GM23338 (cell line): ENCODE measurements at regions not wholly inside any gene's neighbourhood (a gene's known extent, or its start where the extent isn't known, plus 50 kb on each side); places are given as distances from the start of the nearest gene placed in this dataset.

Source experiments
- ATAC-seq: fragments of 200-7000 bp; cut with Tn5 transposase; 3 replicates; pipeline ENCODE4 v1.9.1; 2020
- DNase-seq: peaks from one replicate; pipeline ENCODE4 v3.0.0-alpha.2; 2015; ENCODE audit warnings: low spot score
- H2AFZ ChIP-seq: fragments of 200-600 bp; sonication (generic); 2 replicates; pipeline ENCODE4 v1.8.0; 2016; ENCODE audit warnings: antibody characterized with exemption, mild to moderate bottlenecking, moderate library complexity
- H3F3A ChIP-seq: fragments of 200-600 bp; sonication (generic); replicated peaks from 2 replicates; pipeline ENCODE4 v1.8.0; 2017; ENCODE audit warnings: antibody characterized with exemption, mixed run types, low read depth
- H3K27ac ChIP-seq: fragments of 200-600 bp; sonication (generic); 2 replicates; pipeline ENCODE4 v1.6.1; 2016; ENCODE audit warnings: low read depth
- H3K27me3 ChIP-seq: fragments of 200-600 bp; sonication (generic); 2 replicates; pipeline ENCODE4 v1.8.0; 2016; ENCODE audit warnings: mild to moderate bottlenecking, mixed run types, moderate library complexity; ENCODE audit not compliant: insufficient read depth
- H3K36me3 ChIP-seq: fragments of 200-600 bp; sonication (generic); 2 replicates; pipeline ENCODE4 v1.8.0; 2016; ENCODE audit warnings: mild to moderate bottlenecking; ENCODE audit not compliant: insufficient read depth
- H3K4me1 ChIP-seq: fragments of 200-600 bp; sonication (generic); 2 replicates; pipeline ENCODE4 v1.8.0; 2016; ENCODE audit warnings: mild to moderate bottlenecking, moderate library complexity; ENCODE audit not compliant: insufficient read depth
- H3K4me2 ChIP-seq: fragments of 200-600 bp; sonication (generic); 2 replicates; pipeline ENCODE4 v1.7.1; 2017; ENCODE audit warnings: mixed run types
- H3K4me3 ChIP-seq: fragments of 200-600 bp; sonication (generic); 2 replicates; pipeline ENCODE4 v1.6.1; 2016; ENCODE audit warnings: mixed run types
- H3K79me2 ChIP-seq: fragments of 200-600 bp; sonication (generic); replicated peaks from 2 replicates; pipeline ENCODE4 v1.8.0; 2017; ENCODE audit warnings: mild to moderate bottlenecking; ENCODE audit not compliant: insufficient read depth
- H3K9me2 ChIP-seq: fragments of 200-600 bp; sonication (generic); 2 replicates; pipeline ENCODE4 v1.8.0; 2017; ENCODE audit not compliant: insufficient read depth
- H4K20me1 ChIP-seq: fragments of 200-600 bp; sonication (generic); replicated peaks from 2 replicates; pipeline ENCODE4 v1.8.0; 2017; ENCODE audit warnings: mild to moderate bottlenecking; ENCODE audit not compliant: insufficient read depth
- H3K27ac Mint-ChIP-seq: 2 replicates; pipeline ENCODE4 v1.8.0; 2020; ENCODE audit warnings: inconsistent platforms, mild to moderate bottlenecking, moderate library complexity, mixed read lengths
- H3K27me3 Mint-ChIP-seq: 3 replicates; pipeline ENCODE4 v1.8.0; 2022; ENCODE audit warnings: low read depth, mild to moderate bottlenecking, moderate library complexity, mixed read lengths, inconsistent platforms; ENCODE audit not compliant: insufficient read depth, poor library complexity
- H3K36me3 Mint-ChIP-seq: 3 replicates; pipeline ENCODE4 v1.8.0; 2021; ENCODE audit warnings: low read depth, mild to moderate bottlenecking, inconsistent platforms, moderate library complexity, mixed read lengths
- H3K4me1 Mint-ChIP-seq: 3 replicates; pipeline ENCODE4 v1.8.0; 2020; ENCODE audit warnings: mild to moderate bottlenecking, inconsistent platforms, mixed read lengths
- H3K4me3 Mint-ChIP-seq: 3 replicates; pipeline ENCODE4 v1.8.0; 2021; ENCODE audit warnings: moderate library complexity, mild to moderate bottlenecking, inconsistent platforms, mixed read lengths
- H3K9me3 Mint-ChIP-seq: 3 replicates; pipeline ENCODE4 v1.8.0; 2020; ENCODE audit warnings: moderate library complexity, mild to moderate bottlenecking, inconsistent platforms, mixed read lengths
- CREB1 ChIP-seq: fragments of 250-450 bp; sonication (Bioruptor Pico); IDR thresholded peaks from 2 replicates; pipeline ENCODE4 v1.5.0; 2020; ENCODE audit warnings: low read depth, mild to moderate bottlenecking, moderate library complexity
- CTCF ChIP-seq, 2 experiments: fragments of 200-600 bp in 1 of 2; sonication (generic) in 1 of 2; conservative IDR thresholded peaks; 2 replicates each; pipeline versions ENCODE4 v1.5.1 to v1.6.1; 2016 to 2017; ENCODE audit warnings: antibody characterized with exemption in 2 of 2, low read depth in 2 of 2, mild to moderate bottlenecking in 2 of 2, moderate library complexity in 1 of 2
- ETS1 ChIP-seq: IDR thresholded peaks from 2 replicates; pipeline ENCODE4 v1.6.1; 2016; ENCODE audit warnings: antibody characterized with exemption
- EZH2phosphoT487 ChIP-seq: fragments of 200-600 bp; sonication (generic); IDR thresholded peaks from one replicate; pipeline ENCODE4 v1.8.1; 2018; ENCODE audit warnings: antibody characterized with exemption; ENCODE audit not compliant: unreplicated experiment
- JUNB ChIP-seq: IDR thresholded peaks from one replicate; pipeline ENCODE4 v1.6.1; 2016; ENCODE audit warnings: antibody characterized with exemption; ENCODE audit not compliant: unreplicated experiment
- POLR2AphosphoS5 ChIP-seq: IDR thresholded peaks from 2 replicates; pipeline ENCODE4 v1.6.1; 2016; ENCODE audit warnings: antibody characterized with exemption, low read depth
- REST ChIP-seq: IDR thresholded peaks from one replicate; pipeline ENCODE4 v1.6.1; 2018; ENCODE audit warnings: antibody characterized with exemption; ENCODE audit not compliant: unreplicated experiment
- ZNF114 ChIP-seq: fragments of 250-450 bp; sonication (Bioruptor Pico); IDR thresholded peaks from 2 replicates; pipeline ENCODE4 v1.5.0; 2020; ENCODE audit warnings: mild to moderate bottlenecking, moderate library complexity
- ZNF331 ChIP-seq: fragments of 250-450 bp; sonication (Bioruptor Pico); IDR thresholded peaks from 2 replicates; pipeline ENCODE4 v1.5.0; 2020; ENCODE audit warnings: low read depth, mild to moderate bottlenecking, moderate library complexity
- ZNF462 ChIP-seq: fragments of 250-450 bp; sonication (Bioruptor Pico); IDR thresholded peaks from 2 replicates; pipeline ENCODE4 v1.5.0; 2020; ENCODE audit warnings: mild to moderate bottlenecking, moderate library complexity

- DNase-seq (no peak), ATAC-seq (no peak)
- H3K36me3 Mint-ChIP-seq: peaks cover 4% of the 10 kb centered on the region; the same call in 1 of the 3 replicates
- no peak for TF ChIP-seq CREB1 (CRISPR knock-in tag)
- no peak for TF ChIP-seq JUNB
- TF ChIP-seq CTCF (conservative IDR thresholded peaks at IDR 0.05; ENCODE audit: low read depth in 2 of 2): no peak
- no peak for TF ChIP-seq POLR2AphosphoS5
- no peak for TF ChIP-seq ZNF462 (CRISPR knock-in tag)
- no peak for TF ChIP-seq EZH2phosphoT487
- no peak for TF ChIP-seq ZNF331 (CRISPR knock-in tag)
- TF ChIP-seq ZNF114 (CRISPR knock-in tag): no peak
- TF ChIP-seq ETS1: no peak
- no peak for TF ChIP-seq REST
- no peaks in the 10 kb centered on the region for H3F3A ChIP-seq
- no peaks in the 10 kb centered on the region for H3K27me3 Mint-ChIP-seq
- no peaks in the 10 kb centered on the region for H3K4me1 ChIP-seq
- no peak overlapping the region for H3K4me3 ChIP-seq
- H3K27ac ChIP-seq: no peak overlapping the region
- no peaks in the 10 kb centered on the region for H3K79me2 ChIP-seq
- no peaks in the 10 kb centered on the region for H3K4me1 Mint-ChIP-seq
- no peaks in the 10 kb centered on the region for H3K9me2 ChIP-seq
- H3K9me3 Mint-ChIP-seq: peaks cover 12% of the 10 kb centered on the region; the same call in 2 of the 3 replicates
- no peak overlapping the region for H3K4me2 ChIP-seq
- no peaks in the 10 kb centered on the region for H3K36me3 ChIP-seq
- no peak overlapping the region for H3K27ac Mint-ChIP-seq
- no peak overlapping the region for H2AFZ ChIP-seq
- no peaks in the 10 kb centered on the region for H3K27me3 ChIP-seq
- no peaks in the 10 kb centered on the region for H4K20me1 ChIP-seq
- H3K4me3 Mint-ChIP-seq: no peak overlapping the region
Measured at GRCh38 chr9:11326231-11326630, 713.4 kb upstream of the PTPRD start.
